Tibial artery (tissue), 4 donors: ENCODE measurements at regions not wholly inside any gene's neighbourhood (a gene's known extent, or its start where the extent isn't known, plus 50 kb on each side); places are given as distances from the start of the nearest gene placed in this dataset.

Experiments used
- DNase-seq, 2 donors: peaks; one replicate each; pipeline ENCODE4 v3.0.0-alpha.2; 2019
- H3K27ac ChIP-seq, 2 donors: fragments of 200-600 bp; sonication (generic) in 1 of 2; 1 replicate in 1 of 2; 2 replicates in 1 of 2; pipeline ENCODE4 v1.5.1; 2018 to 2019; ENCODE audit warnings: mild to moderate bottlenecking in 1 of 2
- H3K27me3 ChIP-seq, 2 donors: fragments of 200-600 bp; sonication (generic) in 1 of 2; one replicate each; pipeline versions ENCODE4 v1.5.1 to v1.6.0; 2016 to 2019
- H3K36me3 ChIP-seq, 3 donors: fragments of 200-600 bp; sonication (generic) in 2 of 3; one replicate each; pipeline ENCODE4 v1.5.1; 2016 to 2019; ENCODE audit warnings: mild to moderate bottlenecking in 2 of 3
- H3K4me1 ChIP-seq, 4 donors: fragments of 200-600 bp; sonication (generic) in 2 of 4; 1 replicate in 3 of 4; 2 replicates in 1 of 4; pipeline ENCODE4 v1.5.1; 2016 to 2019
- H3K4me3 ChIP-seq, 2 donors: fragments of 200-600 bp; sonication (generic) in 1 of 2; 1 replicate in 1 of 2; 2 replicates in 1 of 2; pipeline ENCODE4 v1.5.1; 2018 to 2019; ENCODE audit warnings: mild to moderate bottlenecking in 2 of 2
- H3K9me3 ChIP-seq, 3 donors: fragments of 200-600 bp; sonication (generic) in 1 of 3; one replicate each; pipeline ENCODE4 v1.5.1; 2016 to 2019
- intact Hi-C: fragments of 100-400 bp; cut with DNase I; formaldehyde crosslinking; loops from one replicate; pipeline ENCODE4 v1.15.0; 2023; ENCODE audit warnings: low total_unique reads
- TF ChIP-seq, protein P1 (sequence below), 2 experiments: fragments of 200-600 bp in 1 of 2; fragments of 450-650 bp in 1 of 2; IDR thresholded peaks; one replicate each; pipeline ENCODE4 v1.5.1; 2017 to 2019; ENCODE audit warnings: antibody characterized with exemption in 2 of 2, mild to moderate bottlenecking in 1 of 2, moderate library complexity in 1 of 2

DNA sequence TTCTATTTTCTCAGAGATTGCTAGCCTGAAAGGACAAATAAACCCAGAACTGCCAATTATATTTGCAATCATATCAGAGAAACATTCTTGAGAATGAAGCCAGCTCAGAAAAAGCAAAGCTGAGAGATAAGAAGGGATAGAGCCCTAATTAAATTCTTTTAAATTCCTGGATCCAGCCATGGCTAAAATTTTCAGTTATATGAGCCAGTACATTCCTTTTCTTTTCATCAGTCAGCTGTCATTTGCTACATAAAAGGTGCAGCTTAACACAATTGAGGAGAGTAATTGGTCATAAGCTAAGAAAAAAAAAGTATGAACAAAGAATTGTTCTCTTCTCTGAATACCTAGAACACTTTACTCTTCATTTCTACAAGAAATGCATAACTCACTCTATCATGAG lies 303.5 kb upstream of the FIGN start:
- Histone ChIP-seq H3K27ac (no peak overlapping the region), H3K9me3 (peaks cover 0 to 8% (median 7%) of the 10 kb centered on the region in 3 donors), H3K27me3 (no peaks in the 10 kb centered on the region), H3K4me3 (no peak overlapping the region), H3K36me3 (no peaks in the 10 kb centered on the region), H3K4me1 (no peaks in the 10 kb centered on the region)
- TF ChIP-seq, protein P1, sequence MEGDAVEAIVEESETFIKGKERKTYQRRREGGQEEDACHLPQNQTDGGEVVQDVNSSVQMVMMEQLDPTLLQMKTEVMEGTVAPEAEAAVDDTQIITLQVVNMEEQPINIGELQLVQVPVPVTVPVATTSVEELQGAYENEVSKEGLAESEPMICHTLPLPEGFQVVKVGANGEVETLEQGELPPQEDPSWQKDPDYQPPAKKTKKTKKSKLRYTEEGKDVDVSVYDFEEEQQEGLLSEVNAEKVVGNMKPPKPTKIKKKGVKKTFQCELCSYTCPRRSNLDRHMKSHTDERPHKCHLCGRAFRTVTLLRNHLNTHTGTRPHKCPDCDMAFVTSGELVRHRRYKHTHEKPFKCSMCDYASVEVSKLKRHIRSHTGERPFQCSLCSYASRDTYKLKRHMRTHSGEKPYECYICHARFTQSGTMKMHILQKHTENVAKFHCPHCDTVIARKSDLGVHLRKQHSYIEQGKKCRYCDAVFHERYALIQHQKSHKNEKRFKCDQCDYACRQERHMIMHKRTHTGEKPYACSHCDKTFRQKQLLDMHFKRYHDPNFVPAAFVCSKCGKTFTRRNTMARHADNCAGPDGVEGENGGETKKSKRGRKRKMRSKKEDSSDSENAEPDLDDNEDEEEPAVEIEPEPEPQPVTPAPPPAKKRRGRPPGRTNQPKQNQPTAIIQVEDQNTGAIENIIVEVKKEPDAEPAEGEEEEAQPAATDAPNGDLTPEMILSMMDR (IDR thresholded peaks at IDR 0.05), result no peak
- no peak for DNase-seq
- intact Hi-C loops, result no loop called here

DNA sequence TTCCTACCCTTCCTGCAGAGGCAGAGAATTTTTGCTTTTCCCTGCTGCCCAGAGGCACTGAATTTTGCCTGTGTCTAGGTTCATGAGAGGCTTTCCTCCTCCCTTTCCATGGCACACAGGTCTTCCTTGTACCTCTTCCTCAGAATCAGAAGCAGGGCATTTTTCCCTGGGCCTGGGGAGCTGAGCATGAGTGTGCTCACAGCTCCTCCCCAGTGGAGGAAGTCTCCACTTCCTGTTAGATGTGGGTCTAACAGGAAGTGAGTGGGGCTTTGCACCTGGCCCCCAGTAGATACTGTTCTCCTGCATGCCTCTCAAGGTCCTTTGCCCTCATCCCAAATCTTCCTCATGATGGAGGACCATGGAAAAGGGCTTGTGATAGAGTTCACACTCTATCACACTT lies 297.2 kb upstream of the FIGN start:
- Histone ChIP-seq H3K4me1 (peaks cover 0 to 12% (median 0%) of the 10 kb centered on the region in 4 donors), H3K4me3 (no peak overlapping the region), H3K9me3 (no peaks in the 10 kb centered on the region), H3K27me3 (no peaks in the 10 kb centered on the region), H3K36me3 (no peaks in the 10 kb centered on the region), H3K27ac (no peak overlapping the region)
- intact Hi-C loops, result no loop called here
- DNase-seq, result no peak
- TF ChIP-seq, protein P1 (IDR thresholded peaks at IDR 0.05), result no peak

DNA sequence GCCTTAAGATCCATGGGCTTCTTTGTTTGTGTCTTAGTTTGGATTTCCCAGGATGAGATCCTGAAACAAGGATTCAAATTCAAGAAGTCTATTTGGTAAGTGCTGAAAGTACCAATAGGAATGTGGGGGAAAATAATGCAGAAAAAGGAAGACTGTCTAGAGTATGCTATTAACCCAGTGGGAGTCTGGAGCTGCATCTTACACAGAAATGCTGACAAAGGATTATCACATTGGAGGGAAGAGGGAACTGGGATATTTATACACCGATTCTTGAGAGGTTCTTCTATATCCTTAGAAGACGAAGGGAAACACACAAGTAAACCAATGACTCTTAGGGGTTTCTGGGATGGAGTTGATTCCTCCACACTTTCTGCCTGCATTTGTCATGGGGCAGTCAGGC lies 294.8 kb upstream of the FIGN start:
- Histone ChIP-seq H3K36me3 (no peaks in the 10 kb centered on the region), H3K27me3 (no peaks in the 10 kb centered on the region), H3K4me1 (peaks cover 0 to 12% (median 0%) of the 10 kb centered on the region in 4 donors), H3K9me3 (no peaks in the 10 kb centered on the region), H3K27ac (no peak overlapping the region), H3K4me3 (no peak overlapping the region)
- TF ChIP-seq, protein P1 (IDR thresholded peaks at IDR 0.05), result no peak
- intact Hi-C loops, result no loop called here
- DNase-seq, result no peak

DNA sequence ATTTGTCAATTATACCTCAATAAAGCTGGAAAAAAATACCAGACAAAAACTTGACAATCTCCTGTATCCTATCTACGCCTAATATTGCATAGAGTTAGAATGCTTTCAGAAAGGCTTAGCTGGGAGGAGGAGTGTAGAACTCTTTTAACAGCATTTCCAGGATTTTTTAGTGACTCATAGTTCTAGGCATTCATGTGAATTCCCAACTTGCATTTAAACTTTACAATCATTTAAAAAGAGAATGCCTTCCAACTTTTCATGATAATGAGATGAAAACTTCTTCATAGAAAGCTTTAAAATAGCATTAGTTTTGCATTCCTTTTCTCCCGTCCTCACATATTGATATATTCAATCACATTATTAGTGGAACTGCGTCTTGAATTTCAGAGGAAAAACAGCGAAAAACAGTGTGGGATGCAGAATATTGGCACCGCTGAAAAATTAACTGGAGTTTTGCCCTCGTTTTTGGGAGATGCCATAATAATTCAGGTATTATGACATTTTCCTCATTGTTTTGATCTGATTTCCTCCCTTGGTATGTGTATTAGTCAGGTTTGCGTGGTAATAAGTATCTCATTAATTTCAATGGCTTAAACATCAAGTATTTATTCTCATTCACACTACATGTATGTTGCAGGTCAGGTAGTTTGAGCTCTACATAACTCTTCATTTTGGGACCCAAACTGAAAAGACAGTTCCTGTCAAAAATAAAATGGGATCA lies 293.2 kb upstream of the FIGN start:
- H3K4me3 ChIP-seq, result no peak overlapping the region
- DNase-seq, result no peak
- no peak overlapping the region for H3K27ac ChIP-seq

DNA sequence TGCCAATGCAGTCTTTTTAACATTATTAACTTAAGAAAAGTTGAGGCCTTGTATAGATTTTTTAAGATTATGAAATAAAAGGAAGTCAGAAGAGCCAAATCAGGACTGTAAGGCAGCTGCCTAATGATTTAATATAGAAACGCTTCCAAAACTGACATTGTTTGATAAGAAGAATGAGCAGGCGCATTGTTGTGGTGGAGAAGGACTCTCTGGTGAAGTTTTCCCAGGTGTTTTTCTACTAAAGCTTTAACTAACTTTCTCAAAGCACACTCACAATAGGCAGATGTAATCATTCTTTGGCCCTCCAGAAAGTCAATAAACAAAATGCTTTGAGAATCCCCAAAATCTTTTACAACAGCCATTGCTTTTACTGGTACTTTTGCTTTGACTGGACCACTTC lies 288.6 kb upstream of the FIGN start:
- intact Hi-C loops, result no loop called here
- Histone ChIP-seq H3K4me1 (peaks cover 0 to 25% (median 0%) of the 10 kb centered on the region in 4 donors), H3K9me3 (no peaks in the 10 kb centered on the region), H3K27ac (peak overlapping the region; percentile 38 to 62), H3K4me3 (no peak overlapping the region), H3K27me3 (no peaks in the 10 kb centered on the region), H3K36me3 (no peaks in the 10 kb centered on the region)
- TF ChIP-seq, protein P1 (IDR thresholded peaks at IDR 0.05), result no peak
- DNase-seq, result no peak

More for the DNA sequence above, 293.2 kb upstream of the FIGN start:
- no peaks in the 10 kb centered on the region for H3K9me3 ChIP-seq
- no peaks in the 10 kb centered on the region for H3K27me3 ChIP-seq
- no peaks in the 10 kb centered on the region for H3K36me3 ChIP-seq
- intact Hi-C loops, result no loop called here
- TF ChIP-seq, protein P1 (IDR thresholded peaks at IDR 0.05), result no peak
- peaks cover 0 to 19% (median 0%) of the 10 kb centered on the region in 4 donors for H3K4me1 ChIP-seq
